ENCODE measurements at regions not wholly inside any gene's neighbourhood (a gene's known extent, or its start where the extent isn't known, plus 50 kb on each side); places are given as distances from the start of the nearest gene placed in this dataset.

DNA sequence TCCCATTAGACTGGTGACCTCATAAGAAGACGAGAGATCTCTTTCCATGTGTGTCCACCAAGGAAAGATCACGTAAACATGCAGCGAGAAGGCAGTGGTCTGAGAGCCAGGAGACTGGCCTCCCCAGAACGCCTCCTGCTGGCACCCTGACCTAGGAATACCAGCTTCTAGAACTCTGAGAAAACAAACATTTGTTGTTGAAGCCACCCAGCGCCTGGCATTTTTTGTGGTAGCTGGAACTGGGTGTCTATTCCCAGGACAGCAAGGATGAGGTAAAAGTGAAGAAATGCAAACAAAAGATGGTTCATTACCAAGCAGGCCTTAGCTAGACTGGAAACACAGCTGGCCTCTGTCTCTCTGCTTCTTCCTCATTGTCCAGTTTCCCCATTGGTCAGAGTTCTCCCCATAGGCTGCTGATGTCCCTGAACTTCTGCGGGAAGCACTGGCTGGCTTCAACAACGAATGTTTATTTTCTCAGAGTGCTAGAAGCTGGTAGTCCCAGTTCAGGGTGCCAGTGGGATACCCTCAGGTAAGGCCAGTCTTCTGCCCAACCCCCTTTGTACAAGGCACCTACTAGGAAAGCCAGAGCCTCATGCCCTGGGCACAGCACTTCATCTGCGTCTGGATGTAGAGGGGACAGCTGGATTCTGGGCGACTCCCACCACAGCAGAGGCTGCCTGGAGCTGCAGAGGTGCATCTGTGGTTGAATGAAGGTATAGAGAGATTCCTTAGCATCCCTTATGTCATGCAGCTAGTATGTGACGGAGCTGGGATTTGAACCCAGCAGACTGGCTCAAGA is 304.9 kb downstream of the TCERG1L start:
- no peak for DNase-seq (ENCODE audit: low read depth)

DNA sequence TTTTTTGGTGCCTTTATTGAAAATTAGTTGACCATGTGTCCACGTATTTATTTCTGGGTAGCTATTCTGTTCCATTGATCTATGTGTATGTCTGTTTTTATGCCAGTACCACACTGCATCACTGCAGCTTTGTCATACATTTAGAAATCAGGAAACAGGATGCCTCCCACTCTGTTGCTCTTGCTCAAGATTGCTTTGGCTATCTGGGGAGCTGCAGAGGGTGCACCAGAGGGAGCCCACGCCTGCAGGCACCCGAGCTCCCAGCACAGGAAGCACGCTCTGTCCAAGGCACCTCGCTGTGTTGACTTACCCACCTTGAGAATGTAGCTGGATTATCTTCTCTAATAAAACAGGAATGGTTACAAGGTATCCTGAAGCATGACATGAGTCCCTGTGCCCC is 301.7 kb downstream of the TCERG1L start:
- DNase-seq (ENCODE audit: low read depth), result no peak

DNA sequence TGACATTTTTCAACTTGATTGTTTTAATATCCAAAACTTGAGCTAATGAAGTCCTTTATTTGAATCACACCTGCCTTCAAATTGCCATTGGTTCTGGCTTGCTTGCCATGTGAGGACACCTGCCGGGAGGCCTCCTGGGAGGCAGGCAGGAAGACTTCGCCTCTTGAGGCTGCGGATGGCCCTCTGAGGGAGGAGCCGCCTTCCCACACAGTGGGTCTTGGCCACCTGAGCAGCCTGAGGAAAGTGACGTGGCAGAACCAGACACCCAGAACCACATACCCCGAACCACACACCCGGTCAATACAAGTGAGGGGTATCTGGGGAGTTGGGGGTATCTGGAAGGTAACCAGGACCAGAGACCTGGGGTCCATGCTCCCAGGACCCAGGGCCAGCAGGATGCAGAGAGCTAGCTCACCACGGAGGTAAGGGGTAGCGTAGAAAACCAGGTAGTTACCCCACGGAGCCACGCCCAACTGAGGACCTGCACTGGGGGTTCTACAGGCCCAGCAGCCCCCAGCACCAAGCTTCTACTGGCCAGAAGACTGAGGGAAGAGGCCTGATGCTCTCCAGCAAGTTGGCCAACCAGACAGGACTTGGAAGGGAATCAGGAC is 300.5 kb downstream of the TCERG1L start:
- no peak for DNase-seq (ENCODE audit: low read depth)

DNA sequence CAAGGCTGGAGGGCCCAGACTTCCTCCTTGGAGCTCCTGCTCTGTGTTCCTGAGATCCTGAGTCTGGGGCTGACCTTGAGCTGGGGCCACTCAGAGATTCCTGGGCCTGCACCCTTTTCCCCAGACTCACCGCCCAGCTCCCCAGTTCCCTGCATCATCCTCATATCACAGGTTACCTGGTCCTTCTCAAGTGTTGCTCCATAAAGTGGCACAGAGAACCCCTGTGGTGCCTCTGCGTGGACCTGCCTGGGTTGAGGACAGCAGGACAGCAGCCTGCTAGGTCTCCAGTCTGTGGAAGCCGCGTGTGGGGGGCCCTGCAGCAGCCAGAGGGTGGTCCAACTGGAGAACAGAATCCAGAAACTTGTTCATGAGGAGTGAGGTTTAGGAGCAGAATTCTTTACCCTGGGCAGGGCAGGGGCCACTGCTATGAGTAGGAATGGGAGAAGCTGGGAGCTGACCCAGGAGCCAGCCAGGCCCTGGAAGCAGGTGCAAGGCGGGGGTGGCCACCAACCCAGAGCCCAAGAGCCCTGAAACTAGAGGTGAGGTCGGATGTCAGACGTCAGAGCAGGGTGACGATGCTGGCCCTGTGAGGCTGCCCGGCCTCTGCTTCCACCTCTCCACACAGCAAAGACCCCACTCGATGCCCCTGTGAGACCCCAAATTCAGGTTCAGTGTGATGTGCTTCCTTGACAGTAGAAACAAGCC is 299.4 kb downstream of the TCERG1L start:
- DNase-seq (ENCODE audit: low read depth), result no peak

DNA sequence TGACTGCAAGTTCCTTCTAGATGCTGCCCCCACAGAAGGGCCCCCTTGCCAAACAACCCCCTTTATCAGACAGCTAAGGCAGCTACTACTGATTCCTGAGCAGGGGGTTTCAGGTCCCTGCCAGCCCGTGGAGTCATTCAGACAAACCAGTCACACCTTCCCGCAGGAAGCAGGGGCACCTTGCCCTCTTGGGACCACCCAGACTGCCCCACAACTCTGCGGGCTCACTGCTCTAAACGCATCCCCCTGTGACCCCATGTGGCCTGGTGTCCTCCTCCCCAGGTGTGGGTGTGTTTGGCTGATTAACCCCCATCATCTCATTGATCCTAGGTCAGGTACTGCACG is 298.9 kb downstream of the TCERG1L start:
- DNase-seq (ENCODE audit: low read depth), result no peak

DNA sequence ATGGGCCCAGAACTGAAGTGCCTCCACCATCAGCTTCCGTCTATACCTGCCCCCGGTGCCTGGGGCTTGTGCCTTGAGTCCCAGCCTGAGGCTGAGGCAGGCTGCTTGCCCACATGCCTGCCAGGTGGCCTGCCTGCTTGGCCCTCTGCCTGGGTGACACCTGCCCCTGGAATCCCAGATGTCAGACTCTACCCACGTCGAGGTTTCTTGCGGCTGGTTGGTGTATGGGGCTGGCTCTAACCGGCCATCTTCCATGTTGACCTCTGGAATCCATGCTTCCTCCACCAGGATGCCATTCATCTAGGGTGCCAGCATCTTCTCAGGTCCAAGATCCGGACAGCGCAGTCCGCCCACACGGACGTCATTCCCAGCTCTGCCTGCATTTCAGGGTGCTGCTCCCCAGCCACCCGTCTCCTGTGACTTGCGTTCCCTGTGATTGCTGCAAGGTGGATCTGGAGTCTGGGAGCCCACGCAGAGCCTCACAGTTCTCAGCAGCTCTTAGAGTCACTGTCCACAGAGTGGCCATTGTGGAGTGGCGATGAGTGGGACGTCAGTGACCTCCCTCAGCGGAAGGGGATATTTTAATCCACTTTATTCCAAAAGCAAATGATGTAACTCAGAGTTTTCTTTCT is 298.1 kb downstream of the TCERG1L start:
- DNase-seq (ENCODE audit: low read depth), result no peak

DNA sequence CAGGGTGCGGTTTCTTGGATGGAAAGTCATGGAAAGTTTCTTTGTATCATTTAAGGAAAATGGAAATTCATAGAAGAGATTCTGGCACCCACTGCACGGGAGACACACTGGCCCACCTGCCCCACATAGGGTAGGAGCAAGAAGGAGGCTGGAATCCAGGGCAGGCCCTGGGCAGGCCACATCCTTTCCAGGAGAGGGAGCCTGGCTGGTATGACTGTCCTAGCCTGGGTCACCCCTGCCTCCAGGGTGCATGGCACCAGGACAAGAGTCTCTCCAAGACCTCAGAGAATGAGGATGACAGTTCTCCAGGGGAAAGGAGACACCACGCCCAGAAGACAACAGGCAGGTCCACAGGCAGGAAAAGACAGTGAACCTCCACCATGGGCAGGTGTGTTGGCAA is 297.2 kb downstream of the TCERG1L start:
- no peak for DNase-seq (ENCODE audit: low read depth)

DNA sequence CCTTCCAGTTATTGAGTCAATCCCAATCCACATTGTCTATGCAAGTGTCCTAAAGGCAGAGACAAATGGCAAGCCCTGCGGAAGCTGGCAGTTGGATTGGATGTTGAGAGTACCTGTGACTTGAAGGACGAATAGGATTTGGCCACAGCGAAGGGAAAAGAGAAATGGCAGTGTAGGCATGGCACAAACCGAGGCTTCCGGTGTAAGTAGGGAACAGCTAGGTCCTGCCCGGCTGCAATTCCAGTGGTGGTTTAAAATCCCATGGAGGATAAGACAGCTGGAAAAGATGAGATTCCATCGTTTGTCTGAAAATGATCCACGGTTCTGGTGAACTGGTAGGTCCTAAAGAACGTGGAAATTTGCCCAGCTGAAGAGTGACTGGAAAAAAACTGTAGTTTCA is 296.2 kb downstream of the TCERG1L start:
- no peak for DNase-seq (ENCODE audit: low read depth)

DNA sequence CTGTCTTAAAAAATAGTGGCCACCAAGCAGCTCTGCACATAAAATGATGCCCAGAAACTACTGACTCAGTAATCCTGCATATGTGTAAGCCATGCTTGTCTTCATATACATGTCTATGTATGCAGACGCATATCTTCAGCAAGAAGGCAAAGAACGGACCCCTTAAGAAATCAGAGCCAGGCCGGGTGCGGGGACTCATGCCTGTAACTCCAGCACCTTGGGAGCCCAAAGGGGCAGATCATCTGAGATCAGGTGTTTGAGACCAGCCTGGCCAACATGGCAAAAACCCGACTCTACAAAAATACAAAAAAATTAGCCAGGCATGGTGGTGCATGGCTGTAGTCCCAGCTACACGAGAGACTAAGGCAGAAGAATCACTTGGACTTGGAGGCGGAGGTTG is 295.0 kb downstream of the TCERG1L start:
- no peak for DNase-seq (ENCODE audit: low read depth)

DNA sequence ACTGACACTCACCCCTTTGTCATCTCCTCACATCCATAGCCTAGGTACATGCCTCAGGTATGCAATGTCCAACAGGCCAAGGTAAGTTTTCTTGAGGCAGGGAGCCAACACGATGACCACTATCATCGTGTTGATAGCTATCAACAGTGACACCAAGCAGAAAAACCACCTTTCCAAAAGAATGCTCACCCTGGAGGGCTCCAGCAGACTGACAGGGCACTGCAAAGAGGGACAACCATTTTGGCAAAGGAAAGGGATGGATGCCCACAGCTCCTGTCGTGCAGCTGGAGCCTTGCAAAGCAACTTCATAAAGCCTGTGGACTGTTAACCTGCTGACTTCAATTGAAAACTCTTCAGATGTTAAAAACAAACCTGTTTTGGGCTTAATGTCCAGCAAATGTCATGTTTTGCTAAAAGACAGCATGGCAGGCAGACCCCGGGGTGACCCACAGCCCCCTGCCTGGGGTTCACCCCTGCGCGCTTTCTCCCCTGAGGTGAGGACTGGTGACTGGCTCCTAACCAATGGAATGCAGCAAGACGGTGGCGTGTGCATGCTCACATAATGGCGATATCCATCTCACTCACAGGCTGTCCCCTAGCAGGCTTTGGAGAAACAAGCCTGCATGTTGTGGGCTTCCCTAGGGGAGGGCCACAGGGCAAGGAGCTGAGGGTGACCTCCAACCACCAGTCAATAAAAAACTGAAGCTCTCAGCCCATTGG is 293.8 kb downstream of the TCERG1L start:
- DNase-seq (ENCODE audit: low read depth), result no peak

DNA sequence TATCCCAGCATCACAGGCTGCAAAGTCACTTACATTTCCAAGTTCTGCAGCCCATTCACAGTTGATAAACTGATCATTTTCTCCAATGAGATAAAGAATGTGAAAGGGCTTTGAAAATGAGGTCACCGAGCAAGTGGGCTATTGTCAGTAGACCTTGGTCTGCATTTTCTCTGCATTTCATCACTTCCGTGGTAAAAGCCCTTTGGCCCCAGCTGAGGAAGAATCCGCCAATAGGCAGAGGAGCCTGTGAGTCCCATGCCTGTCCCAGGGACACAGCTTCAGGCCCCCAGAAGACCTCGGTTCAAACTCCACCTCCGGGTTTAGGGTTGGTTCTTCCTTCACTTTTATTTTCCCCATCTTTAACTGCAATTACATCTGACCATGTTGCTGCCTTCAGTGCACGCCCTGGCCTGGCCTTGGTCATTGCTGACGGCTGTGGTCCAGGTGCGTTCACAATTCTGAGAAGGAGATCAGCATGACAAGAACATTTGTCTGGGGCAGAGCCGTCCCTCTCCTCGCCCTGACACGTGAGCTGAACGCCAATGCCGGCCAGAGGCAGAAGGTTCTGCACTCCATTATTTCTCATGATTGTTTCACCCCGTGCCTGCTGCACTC is 292.5 kb downstream of the TCERG1L start:
- no peak for DNase-seq (ENCODE audit: low read depth)

DNA sequence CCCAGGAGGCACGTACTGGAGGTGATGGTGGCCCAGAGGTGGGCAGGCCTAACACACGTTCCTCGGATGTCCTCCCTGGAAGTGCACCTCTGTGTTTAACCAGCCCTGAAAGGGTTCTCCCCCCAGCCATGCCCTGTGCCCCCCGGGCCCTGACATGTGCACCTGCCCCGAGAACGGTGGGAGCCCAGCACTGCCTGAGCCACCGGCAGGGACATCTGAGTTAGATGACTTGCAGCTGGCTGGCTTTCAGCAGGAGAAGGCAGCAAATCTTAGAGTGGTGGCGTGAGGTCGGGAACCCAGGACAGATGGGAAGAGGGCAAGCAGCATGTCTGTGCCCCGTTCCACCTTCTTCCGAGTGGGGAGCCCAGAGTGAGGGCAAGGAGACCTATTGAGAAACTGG is 291.8 kb downstream of the TCERG1L start:
- DNase-seq (ENCODE audit: low read depth), result no peak

DNA sequence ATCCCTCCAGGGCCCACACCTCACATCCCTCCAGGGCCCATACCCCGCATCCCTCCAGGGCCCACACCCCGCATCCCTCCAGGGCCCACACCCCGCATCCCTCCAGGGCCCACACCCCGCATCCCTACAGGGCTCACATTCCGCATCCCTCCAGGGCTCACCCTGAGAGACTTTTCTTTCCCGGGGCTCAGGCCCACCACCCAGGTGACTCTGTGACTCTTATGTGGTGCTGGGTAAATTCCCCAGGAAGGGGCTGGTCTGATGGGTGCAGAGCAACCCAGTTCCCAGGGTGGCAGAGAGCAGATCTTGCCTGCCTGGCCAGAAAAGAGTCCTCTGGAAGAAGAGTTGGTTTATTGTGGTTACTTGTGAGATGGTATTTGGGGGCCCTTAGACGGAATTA is 290.7 kb downstream of the TCERG1L start:
- no peak for DNase-seq (ENCODE audit: low read depth)

DNA sequence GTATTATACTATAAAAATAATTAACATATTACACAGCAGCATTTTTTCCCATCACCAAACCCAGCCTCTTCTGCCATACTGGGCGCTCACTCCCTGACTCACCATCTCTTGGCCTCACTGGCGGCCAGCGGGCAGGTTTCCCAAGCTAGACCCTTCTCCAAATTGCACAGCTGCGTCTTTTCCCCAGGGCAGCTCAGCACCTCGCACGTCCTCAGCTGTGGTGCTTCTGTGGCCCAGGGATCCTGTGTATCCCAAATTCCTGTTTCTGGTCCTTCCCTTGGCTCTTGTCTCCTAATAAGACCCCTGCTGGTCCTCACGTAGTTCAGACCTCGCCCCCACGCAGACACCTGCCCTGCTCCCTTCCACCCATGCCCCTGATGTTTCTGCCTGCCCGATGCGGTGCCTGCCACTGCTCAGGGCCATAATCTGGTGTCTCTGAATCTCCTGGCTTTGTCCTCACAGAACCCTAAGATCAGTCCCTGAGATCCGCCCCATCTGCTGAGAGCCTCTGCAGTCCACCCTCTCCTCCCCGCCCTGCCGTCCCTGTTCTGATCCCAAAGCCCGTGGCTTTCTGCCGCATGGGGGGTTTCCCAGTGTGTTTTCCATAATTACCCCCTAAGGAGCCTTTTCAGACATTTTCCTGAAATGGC is 290.1 kb downstream of the TCERG1L start:
- no peak for DNase-seq (ENCODE audit: low read depth)

DNA sequence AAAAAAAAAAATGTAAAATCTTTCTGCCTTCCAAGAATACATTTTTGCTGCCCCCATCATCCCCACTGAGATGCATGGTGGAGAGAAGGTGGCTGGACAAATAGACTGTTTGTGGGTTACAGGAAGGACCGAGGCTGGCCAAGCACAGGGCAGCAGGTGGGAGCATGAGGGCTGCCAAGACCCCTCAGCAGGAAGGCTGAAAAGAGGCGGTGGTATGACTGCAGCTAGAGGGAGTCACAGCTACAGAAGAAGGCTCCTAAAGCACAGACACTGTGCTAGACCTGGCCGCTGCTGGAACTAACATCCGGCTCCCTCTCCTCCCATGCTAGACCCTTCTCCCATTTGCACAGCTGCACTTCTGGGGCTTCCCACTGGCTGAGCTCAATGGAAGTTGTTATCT is 289.6 kb downstream of the TCERG1L start:
- DNase-seq (ENCODE audit: low read depth), result no peak

DNA sequence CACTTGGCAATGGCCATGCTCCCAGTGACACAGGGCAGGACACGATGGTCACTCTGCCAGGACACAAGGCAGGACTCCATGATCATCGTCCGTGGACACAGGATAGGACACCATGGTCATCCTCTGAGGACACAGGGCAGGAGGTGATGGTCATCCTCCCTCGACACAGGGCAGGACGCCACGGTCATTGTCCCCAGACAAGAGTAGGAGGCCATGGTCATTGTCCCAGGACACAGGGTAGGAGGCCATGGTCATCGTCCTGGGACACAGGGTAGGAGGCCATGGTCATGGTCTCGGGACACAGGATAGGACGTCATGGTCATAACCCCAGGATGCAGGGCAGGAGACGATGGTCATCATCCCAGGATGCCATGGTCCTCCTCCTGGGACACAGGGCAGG is 289.2 kb downstream of the TCERG1L start:
- DNase-seq (ENCODE audit: low read depth), result no peak

DNA sequence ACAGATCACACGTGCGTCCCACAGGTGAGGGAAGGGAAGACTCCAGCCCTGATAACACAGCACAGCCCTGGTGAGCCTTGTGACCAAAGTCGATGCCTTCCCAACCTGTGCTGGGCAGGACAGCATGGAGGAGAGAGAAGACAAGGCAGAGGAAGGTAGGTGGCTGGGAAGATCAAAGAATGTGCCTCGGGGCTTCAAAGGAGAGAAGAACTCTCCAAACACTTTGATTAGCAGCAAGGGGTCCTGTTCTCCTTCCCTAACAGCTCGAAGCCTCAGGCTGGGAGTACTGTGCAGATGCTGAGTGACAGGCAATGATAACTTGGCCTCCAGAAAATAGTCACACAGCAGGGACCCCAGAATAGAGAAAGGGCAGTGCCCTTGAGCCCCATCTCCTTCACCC is 288.5 kb downstream of the TCERG1L start:
- DNase-seq (ENCODE audit: low read depth), result no peak

DNA sequence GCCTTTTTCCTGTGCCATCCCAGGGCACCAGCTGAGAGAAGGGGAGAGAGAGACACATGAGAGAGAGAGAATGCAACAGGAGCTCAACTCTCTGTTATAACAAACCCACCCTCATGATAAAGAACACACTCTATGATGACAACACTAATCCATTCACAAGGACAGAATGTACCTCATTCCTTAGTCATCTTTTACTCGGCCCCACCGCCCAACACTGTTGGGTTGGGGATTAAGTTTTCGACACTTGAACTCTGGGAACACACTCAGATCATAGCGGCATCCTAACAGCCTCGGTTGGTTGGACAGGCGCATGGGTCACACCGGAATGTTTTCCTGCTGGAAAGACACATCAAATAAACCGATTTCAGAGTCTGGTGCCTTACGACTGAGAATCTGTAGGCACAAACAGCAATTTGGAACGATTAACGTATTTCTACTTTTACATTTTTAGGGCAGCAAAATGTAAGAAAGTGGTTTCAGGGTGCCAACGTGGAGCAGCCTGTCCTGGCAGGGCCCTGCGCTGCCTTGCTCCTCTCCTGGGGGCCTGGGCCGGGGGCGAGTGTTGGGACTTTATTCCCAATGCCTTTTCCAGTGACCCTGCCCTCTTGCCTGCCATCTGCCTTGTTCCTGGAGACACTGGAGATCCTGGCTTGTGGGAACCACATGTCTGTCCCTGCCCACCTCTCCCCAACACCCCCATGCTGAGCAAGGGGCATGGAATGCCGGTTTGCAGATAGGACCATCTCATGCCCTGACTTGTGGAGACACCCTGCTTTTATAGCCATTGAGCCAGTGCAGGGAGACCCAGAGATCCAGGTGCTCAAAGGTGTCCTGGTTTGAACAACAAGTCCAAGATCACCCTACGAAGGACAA is 287.0 kb downstream of the TCERG1L start:
- no peak for DNase-seq (ENCODE audit: low read depth)

DNA sequence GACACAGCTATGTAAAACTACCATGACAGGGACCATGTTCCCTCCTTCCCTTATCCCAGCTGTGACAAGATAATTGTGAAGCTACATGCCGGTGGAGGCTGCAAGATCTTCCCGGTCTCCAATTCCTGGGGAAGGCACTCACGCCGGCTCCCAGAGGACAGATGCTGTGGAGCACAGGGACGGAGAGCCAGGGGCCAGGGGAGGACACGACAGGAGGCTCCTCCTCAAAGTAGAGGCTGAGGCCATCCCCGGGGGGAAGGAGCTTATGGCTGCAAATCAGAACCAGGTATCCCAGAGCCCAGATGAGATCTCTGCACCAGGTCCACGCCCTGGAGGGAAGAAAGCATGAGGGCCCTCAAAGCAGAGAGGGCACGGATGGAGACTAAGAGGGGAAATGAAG is 286.2 kb downstream of the TCERG1L start:
- DNase-seq (ENCODE audit: low read depth), result no peak

DNA sequence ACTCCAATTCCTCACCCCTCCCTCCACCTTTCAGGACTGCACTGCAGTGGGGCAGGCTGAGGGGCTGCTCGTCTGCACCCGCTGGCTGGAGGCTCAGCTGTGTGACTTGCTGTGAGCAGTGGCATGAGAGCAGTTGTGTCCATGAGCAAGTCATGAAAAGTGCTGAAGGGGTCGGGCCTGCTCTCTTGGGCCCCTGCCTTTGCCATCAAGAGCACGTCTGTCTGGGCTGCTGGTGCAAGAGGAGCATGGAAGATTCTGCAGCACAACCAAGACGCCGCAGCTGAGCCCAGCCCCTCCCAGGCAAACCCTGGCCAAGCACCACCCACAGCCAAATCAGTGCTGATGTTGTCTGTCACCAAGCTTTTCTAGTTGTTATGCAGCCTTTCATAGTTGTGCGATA is 284.3 kb downstream of the TCERG1L start:
- no peak for DNase-seq (ENCODE audit: low read depth)

All from myocyte (in vitro differentiated cells).